ENCODE measurements at regions not wholly inside any gene's neighbourhood (a gene's known extent, or its start where the extent isn't known, plus 50 kb on each side); places are given as distances from the start of the nearest gene placed in this dataset.

GRCh38 chr6:163708466-163708865 lies 293.9 kb downstream of the QKI start:
- H3K4me3 Mint-ChIP-seq (ENCODE audit: unreplicated experiment): no peak overlapping the region
- no peak for FAIRE-seq

DNA sequence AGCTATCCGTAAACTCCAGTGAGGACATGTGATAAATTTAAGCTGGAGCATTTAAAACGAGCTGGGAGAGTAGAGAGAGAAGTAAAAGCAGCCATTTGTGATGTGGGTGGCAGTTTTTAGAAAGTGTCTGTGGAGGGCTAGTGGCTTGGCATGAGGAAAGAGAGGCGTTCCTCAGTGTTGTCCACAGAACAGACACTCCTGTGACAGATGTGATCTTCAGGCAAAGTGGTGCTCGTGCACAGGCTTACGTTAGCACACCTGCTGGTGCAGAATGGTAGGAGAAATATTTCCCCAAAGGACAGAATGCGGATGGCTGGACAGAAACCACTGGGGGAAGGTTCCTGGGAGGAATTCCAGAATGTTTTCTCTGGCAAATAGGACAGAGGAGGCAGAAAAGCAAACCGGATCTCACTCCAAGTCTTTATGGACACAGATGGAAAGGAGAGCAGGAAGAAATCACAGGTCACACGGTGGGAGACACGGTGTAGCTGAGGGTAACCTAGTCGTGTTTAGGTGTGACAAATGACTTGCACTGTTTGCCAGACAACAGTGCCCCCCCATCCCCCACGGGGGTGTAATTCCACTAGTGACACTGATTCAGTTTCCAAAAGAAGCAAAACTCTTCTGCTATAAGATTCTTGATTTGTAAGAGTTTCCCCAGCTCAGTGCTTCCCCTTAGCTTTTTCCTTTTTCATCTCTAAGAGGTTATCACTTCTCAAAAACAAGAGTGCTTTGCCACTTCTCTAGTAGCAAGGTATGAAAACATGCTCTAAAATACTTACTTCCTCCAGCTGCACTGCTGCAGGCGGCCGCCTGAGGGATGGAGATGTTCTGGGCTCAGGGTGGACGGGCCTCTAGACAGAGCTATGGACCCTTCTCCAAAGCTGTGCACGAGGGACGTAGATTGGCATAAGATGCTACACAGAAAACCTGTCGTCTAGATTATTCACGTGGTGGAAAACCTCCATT lies 293.2 kb downstream of the QKI start:
- H3K79me2 ChIP-seq (ENCODE audit: insufficient read depth, low read length): no peaks in the 10 kb centered on the region
- no peak overlapping the region for H2AFZ ChIP-seq (ENCODE audit: low read depth, low read length)
- H3K27ac Mint-ChIP-seq (ENCODE audit: unreplicated experiment): no peak overlapping the region
- H3K4me3 Mint-ChIP-seq (ENCODE audit: unreplicated experiment): no peak overlapping the region
- H3K27me3 ChIP-seq (ENCODE audit: insufficient read depth, low read length): no peaks in the 10 kb centered on the region
- peaks cover 5% of the 10 kb centered on the region for H3K27me3 Mint-ChIP-seq (ENCODE audit: low read depth, unreplicated experiment)
- H3K9me3 ChIP-seq (ENCODE audit: insufficient read depth, low read depth, low read length): no peaks in the 10 kb centered on the region
- H3K4me3 ChIP-seq (ENCODE audit: insufficient read depth, low read depth, low read length): no peak overlapping the region
- H3K4me1 ChIP-seq (ENCODE audit: insufficient read depth, low read length): no peaks in the 10 kb centered on the region
- no peak overlapping the region for H3K9ac ChIP-seq (ENCODE audit: low read length)
- peaks cover 17% of the 10 kb centered on the region for H3K4me1 Mint-ChIP-seq (ENCODE audit: low read depth, unreplicated experiment)
- H3K4me2 ChIP-seq (ENCODE audit: low read length): no peak overlapping the region
- peaks cover 2% of the 10 kb centered on the region for H3K9me3 Mint-ChIP-seq (ENCODE audit: unreplicated experiment)
- H3K36me3 Mint-ChIP-seq (ENCODE audit: low read depth, unreplicated experiment): no peaks in the 10 kb centered on the region
- FAIRE-seq: no peak
- TF ChIP-seq EZH2 (IDR thresholded peaks at IDR 0.05; ENCODE audit: insufficient read depth, low read length): no peak
- TF ChIP-seq, protein P1, sequence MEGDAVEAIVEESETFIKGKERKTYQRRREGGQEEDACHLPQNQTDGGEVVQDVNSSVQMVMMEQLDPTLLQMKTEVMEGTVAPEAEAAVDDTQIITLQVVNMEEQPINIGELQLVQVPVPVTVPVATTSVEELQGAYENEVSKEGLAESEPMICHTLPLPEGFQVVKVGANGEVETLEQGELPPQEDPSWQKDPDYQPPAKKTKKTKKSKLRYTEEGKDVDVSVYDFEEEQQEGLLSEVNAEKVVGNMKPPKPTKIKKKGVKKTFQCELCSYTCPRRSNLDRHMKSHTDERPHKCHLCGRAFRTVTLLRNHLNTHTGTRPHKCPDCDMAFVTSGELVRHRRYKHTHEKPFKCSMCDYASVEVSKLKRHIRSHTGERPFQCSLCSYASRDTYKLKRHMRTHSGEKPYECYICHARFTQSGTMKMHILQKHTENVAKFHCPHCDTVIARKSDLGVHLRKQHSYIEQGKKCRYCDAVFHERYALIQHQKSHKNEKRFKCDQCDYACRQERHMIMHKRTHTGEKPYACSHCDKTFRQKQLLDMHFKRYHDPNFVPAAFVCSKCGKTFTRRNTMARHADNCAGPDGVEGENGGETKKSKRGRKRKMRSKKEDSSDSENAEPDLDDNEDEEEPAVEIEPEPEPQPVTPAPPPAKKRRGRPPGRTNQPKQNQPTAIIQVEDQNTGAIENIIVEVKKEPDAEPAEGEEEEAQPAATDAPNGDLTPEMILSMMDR (IDR thresholded peaks at IDR 0.05; ENCODE audit: insufficient read depth, low read depth, low read length): no peak
- no peaks in the 10 kb centered on the region for H3K36me3 ChIP-seq (ENCODE audit: insufficient read depth, low read length)
- no peaks in the 10 kb centered on the region for H4K20me1 ChIP-seq (ENCODE audit: insufficient read depth, low read length)
- no peak overlapping the region for H3K27ac ChIP-seq (ENCODE audit: low read depth, low read length)
- no peak for DNase-seq (ENCODE audit: low read depth)

More at GRCh38 chr6:163708466-163708865, 293.9 kb downstream of the QKI start:
- Mint-ChIP-seq H3K27ac (ENCODE audit: unreplicated experiment) (no peak overlapping the region), H3K36me3 (ENCODE audit: low read depth, unreplicated experiment) (no peaks in the 10 kb centered on the region), H3K4me1 (ENCODE audit: low read depth, unreplicated experiment) (peaks cover 17% of the 10 kb centered on the region), H3K9me3 (ENCODE audit: unreplicated experiment) (peaks cover 2% of the 10 kb centered on the region), H3K27me3 (ENCODE audit: low read depth, unreplicated experiment) (peaks cover 7% of the 10 kb centered on the region)
- no peaks in the 10 kb centered on the region for H3K27me3 ChIP-seq (ENCODE audit: insufficient read depth, low read length)
- no peak for DNase-seq (ENCODE audit: low read depth)
- H3K9ac ChIP-seq (ENCODE audit: low read length): no peak overlapping the region
- H4K20me1 ChIP-seq (ENCODE audit: insufficient read depth, low read length): no peaks in the 10 kb centered on the region
- no peak overlapping the region for H3K27ac ChIP-seq (ENCODE audit: low read depth, low read length)
- no peaks in the 10 kb centered on the region for H3K9me3 ChIP-seq (ENCODE audit: insufficient read depth, low read depth, low read length)
- no peak for TF ChIP-seq EZH2 (IDR thresholded peaks at IDR 0.05; ENCODE audit: insufficient read depth, low read length)
- TF ChIP-seq, protein P1 (IDR thresholded peaks at IDR 0.05; ENCODE audit: insufficient read depth, low read depth, low read length): no peak
- no peaks in the 10 kb centered on the region for H3K4me1 ChIP-seq (ENCODE audit: insufficient read depth, low read length)
- no peak overlapping the region for H3K4me3 ChIP-seq (ENCODE audit: insufficient read depth, low read depth, low read length)
- no peak overlapping the region for H2AFZ ChIP-seq (ENCODE audit: low read depth, low read length)
- H3K36me3 ChIP-seq (ENCODE audit: insufficient read depth, low read length): no peaks in the 10 kb centered on the region
- H3K4me2 ChIP-seq (ENCODE audit: low read length): no peak overlapping the region
- no peaks in the 10 kb centered on the region for H3K79me2 ChIP-seq (ENCODE audit: insufficient read depth, low read length)
